ENCODE measurements at regions not wholly inside any gene's neighbourhood (a gene's known extent, or its start where the extent isn't known, plus 50 kb on each side); places are given as distances from the start of the nearest gene placed in this dataset.

DNA sequence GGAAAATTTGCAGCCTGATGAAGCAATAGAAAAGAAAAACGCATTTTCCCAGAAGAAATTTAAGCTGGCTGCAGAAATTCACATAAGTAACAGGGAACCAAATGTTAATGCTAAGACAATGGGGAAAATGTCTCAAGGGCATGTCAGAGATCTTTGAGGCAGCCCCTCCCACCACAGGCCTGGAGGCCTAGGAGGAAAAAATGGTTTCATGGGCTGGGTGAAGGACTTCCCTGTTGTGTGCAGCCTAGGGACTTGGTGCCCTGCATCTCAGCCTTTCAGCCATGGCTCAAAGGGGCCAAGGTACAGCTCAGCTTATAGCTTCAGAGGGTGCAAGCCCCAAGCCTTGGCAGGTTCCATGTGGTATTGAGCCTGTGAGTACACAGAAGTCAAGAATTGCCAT, 476.1 kb upstream of the DPP6 start:
- BruUV-seq (replicated peaks), result no TSS peak
- Histone ChIP-seq H3K79me2 (ENCODE audit: insufficient read depth, low read depth, low read length) (no peaks in the 10 kb centered on the region), H3K27ac (ENCODE audit: low read depth, low read length, poor library complexity, severe bottlenecking) (no peak overlapping the region), H3K9me2 (ENCODE audit: insufficient read depth, low read length) (no peaks in the 10 kb centered on the region), H3K9me3 (ENCODE audit: low read length) (0 out of 2 replicates have a peak, but pooled peaks cover 5% of the 10 kb centered on the region), H3K4me2 (ENCODE audit: low read length) (no peak overlapping the region), H3K4me3 (ENCODE audit: low read depth, low read length, poor library complexity, severe bottlenecking) (no peak overlapping the region), H4K20me1 (ENCODE audit: insufficient read depth, low read length) (no peaks in the 10 kb centered on the region), H3K4me1 (ENCODE audit: insufficient read depth, low read length, poor library complexity, severe bottlenecking) (no peaks in the 10 kb centered on the region), H2AFZ (ENCODE audit: low read length) (no peak overlapping the region), H3K36me3 (ENCODE audit: insufficient read depth, low read length) (no peaks in the 10 kb centered on the region)
- ChIA-PET POLR2A (no interaction called here), CTCF (ENCODE audit: unreplicated experiment) (no interaction called here)
- no peak for DNase-seq (ENCODE audit: low spot score)
- intact Hi-C loops (cut with micrococcal nuclease; ENCODE audit: unreplicated experiment), result no loop called here
- TF ChIP-seq EZH2phosphoT487 (IDR thresholded peaks at IDR 0.05; ENCODE audit: borderline replicate concordance, low read depth, low read length), result no peak
- TF ChIP-seq, protein P1, sequence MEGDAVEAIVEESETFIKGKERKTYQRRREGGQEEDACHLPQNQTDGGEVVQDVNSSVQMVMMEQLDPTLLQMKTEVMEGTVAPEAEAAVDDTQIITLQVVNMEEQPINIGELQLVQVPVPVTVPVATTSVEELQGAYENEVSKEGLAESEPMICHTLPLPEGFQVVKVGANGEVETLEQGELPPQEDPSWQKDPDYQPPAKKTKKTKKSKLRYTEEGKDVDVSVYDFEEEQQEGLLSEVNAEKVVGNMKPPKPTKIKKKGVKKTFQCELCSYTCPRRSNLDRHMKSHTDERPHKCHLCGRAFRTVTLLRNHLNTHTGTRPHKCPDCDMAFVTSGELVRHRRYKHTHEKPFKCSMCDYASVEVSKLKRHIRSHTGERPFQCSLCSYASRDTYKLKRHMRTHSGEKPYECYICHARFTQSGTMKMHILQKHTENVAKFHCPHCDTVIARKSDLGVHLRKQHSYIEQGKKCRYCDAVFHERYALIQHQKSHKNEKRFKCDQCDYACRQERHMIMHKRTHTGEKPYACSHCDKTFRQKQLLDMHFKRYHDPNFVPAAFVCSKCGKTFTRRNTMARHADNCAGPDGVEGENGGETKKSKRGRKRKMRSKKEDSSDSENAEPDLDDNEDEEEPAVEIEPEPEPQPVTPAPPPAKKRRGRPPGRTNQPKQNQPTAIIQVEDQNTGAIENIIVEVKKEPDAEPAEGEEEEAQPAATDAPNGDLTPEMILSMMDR (conservative IDR thresholded peaks at IDR 0.05; ENCODE audit: low read length), result no peak

DNA sequence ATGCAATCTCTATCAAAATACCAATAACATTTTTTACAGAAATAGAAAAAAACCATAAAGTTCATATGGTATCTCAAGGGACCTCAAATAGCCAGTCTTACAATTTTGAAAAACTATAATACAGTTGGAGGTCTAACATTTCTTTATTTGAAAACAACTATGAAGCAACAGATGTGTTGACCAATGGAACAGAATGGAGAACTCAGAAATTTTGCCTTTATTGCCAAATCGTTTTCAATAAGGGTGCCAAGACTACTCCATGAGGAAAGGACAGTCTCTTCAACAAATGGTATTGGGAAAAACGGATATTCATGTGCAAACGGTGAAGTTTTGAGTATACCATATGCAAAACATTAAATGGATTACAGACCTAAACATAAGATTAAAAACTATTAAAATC, 470.8 kb upstream of the DPP6 start:
- Histone ChIP-seq H3K36me3 (ENCODE audit: insufficient read depth, low read length) (no peaks in the 10 kb centered on the region), H3K4me3 (ENCODE audit: low read depth, low read length, poor library complexity, severe bottlenecking) (no peak overlapping the region), H3K9me2 (ENCODE audit: insufficient read depth, low read length) (no peaks in the 10 kb centered on the region), H3K9me3 (ENCODE audit: low read length) (0 out of 2 replicates have a peak, but pooled peaks cover 5% of the 10 kb centered on the region), H2AFZ (ENCODE audit: low read length) (no peak overlapping the region), H3K4me1 (ENCODE audit: insufficient read depth, low read length, poor library complexity, severe bottlenecking) (no peaks in the 10 kb centered on the region), H4K20me1 (ENCODE audit: insufficient read depth, low read length) (no peaks in the 10 kb centered on the region), H3K79me2 (ENCODE audit: insufficient read depth, low read depth, low read length) (no peaks in the 10 kb centered on the region), H3K27ac (ENCODE audit: low read depth, low read length, poor library complexity, severe bottlenecking) (no peak overlapping the region), H3K4me2 (ENCODE audit: low read length) (no peak overlapping the region)
- intact Hi-C loops (cut with micrococcal nuclease; ENCODE audit: unreplicated experiment), result no loop called here
- BruUV-seq (replicated peaks), result no TSS peak
- ChIA-PET CTCF (ENCODE audit: unreplicated experiment) (no interaction called here), POLR2A (no interaction called here)
- no peak for DNase-seq (ENCODE audit: low spot score)
- no peak for TF ChIP-seq EZH2phosphoT487 (IDR thresholded peaks at IDR 0.05; ENCODE audit: borderline replicate concordance, low read depth, low read length)
- TF ChIP-seq, protein P1 (conservative IDR thresholded peaks at IDR 0.05; ENCODE audit: low read length), result no peak

DNA sequence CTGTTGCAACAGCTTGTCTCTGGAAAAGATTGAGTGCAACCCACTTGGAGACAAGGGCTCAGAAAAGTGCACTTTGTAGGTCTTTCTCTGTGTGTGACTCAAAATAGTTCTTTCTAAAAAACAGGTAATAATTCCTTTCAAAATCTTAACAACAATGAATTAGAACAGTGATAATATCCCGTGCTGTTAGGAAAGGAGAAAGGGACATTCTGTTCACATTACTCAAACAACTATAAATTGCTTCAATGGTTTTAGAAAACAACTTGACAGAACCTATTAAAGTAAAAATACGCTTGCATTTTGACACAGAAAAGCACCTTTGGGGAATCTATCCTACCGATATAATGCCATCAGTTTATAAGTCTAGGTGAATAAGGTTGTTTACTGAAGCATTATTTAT, 468.1 kb upstream of the DPP6 start:
- Histone ChIP-seq H3K4me3 (ENCODE audit: low read depth, low read length, poor library complexity, severe bottlenecking) (no peak overlapping the region), H3K79me2 (ENCODE audit: insufficient read depth, low read depth, low read length) (no peaks in the 10 kb centered on the region), H3K27ac (ENCODE audit: low read depth, low read length, poor library complexity, severe bottlenecking) (no peak overlapping the region), H3K36me3 (ENCODE audit: insufficient read depth, low read length) (no peaks in the 10 kb centered on the region), H3K9me2 (ENCODE audit: insufficient read depth, low read length) (no peaks in the 10 kb centered on the region), H2AFZ (ENCODE audit: low read length) (no peak overlapping the region), H4K20me1 (ENCODE audit: insufficient read depth, low read length) (no peaks in the 10 kb centered on the region), H3K9me3 (ENCODE audit: low read length) (no peaks in the 10 kb centered on the region), H3K4me1 (ENCODE audit: insufficient read depth, low read length, poor library complexity, severe bottlenecking) (no peaks in the 10 kb centered on the region), H3K4me2 (ENCODE audit: low read length) (no peak overlapping the region)
- DNase-seq (ENCODE audit: low spot score), result no peak
- no TSS peak for BruUV-seq (replicated peaks)
- CTCF ChIA-PET (ENCODE audit: unreplicated experiment), result no interaction called here
- intact Hi-C loops (cut with micrococcal nuclease; ENCODE audit: unreplicated experiment), result no loop called here
- POLR2A ChIA-PET, result no interaction called here
- no peak for TF ChIP-seq EZH2phosphoT487 (IDR thresholded peaks at IDR 0.05; ENCODE audit: borderline replicate concordance, low read depth, low read length)
- TF ChIP-seq, protein P1 (conservative IDR thresholded peaks at IDR 0.05; ENCODE audit: low read length), result no peak
